HepG2 (cell line): ENCODE measurements at regions not wholly inside any gene's neighbourhood (a gene's known extent, or its start where the extent isn't known, plus 50 kb on each side); places are given as distances from the start of the nearest gene placed in this dataset.

Experiments used
- FOXP1 ChIP-seq, 2 experiments: fragments of 450-650 bp in 1 of 2; IDR thresholded peaks; 2 replicates each; pipeline ENCODE4 v1.6.1; 2017 to 2018; ENCODE audit warnings: antibody characterized with exemption in 1 of 2
- GFI1 ChIP-seq: sonication (generic); formaldehyde crosslinking; IDR thresholded peaks from 2 replicates; pipeline ENCODE4 v1.5.0; 2020; ENCODE audit warnings: missing genetic modification reagents, mild to moderate bottlenecking, borderline replicate concordance
- HMG20A ChIP-seq: IDR thresholded peaks from 2 replicates; pipeline ENCODE4 v1.6.1; 2016; ENCODE audit warnings: borderline replicate concordance
- HNRNPL ChIP-seq: fragments of 200-400 bp; formaldehyde crosslinking; IDR thresholded peaks from 2 replicates; pipeline ENCODE4 v1.6.1; 2017; ENCODE audit warnings: mild to moderate bottlenecking, low read depth, low read length
- JUNB ChIP-seq: sonication (generic); formaldehyde crosslinking; IDR thresholded peaks from 2 replicates; pipeline ENCODE4 v1.8.0; 2022; ENCODE audit warnings: missing genetic modification reagents, mild to moderate bottlenecking, borderline replicate concordance
- KLF16 ChIP-seq, 2 experiments: sonication (generic) in 1 of 2; formaldehyde crosslinking in 1 of 2; IDR thresholded peaks; 2 replicates each; pipeline versions ENCODE4 v1.6.1 to v1.8.0; 2016 to 2023; ENCODE audit warnings: missing genetic modification reagents in 2 of 2, missing compliant biosample characterization in 1 of 2
- NAIF1 ChIP-seq: sonication (generic); formaldehyde crosslinking; IDR thresholded peaks from 2 replicates; pipeline ENCODE4 v1.5.0; 2020; ENCODE audit warnings: mild to moderate bottlenecking, missing genetic modification reagents, borderline replicate concordance
- NFATC3 ChIP-seq: sonication (generic); formaldehyde crosslinking; IDR thresholded peaks from 2 replicates; pipeline ENCODE4 v1.5.1; 2020; ENCODE audit warnings: mild to moderate bottlenecking, missing genetic modification reagents
- NR1H2 ChIP-seq: sonication (generic); formaldehyde crosslinking; IDR thresholded peaks from 2 replicates; pipeline ENCODE4 v1.8.1; 2022; ENCODE audit warnings: low read depth, missing genetic modification reagents, borderline replicate concordance
- NR3C1 ChIP-seq: sonication (generic); formaldehyde crosslinking; IDR thresholded peaks from 2 replicates; pipeline ENCODE4 v1.4.0; 2020; ENCODE audit warnings: missing genetic modification reagents
- PLSCR1 ChIP-seq: sonication (generic); formaldehyde crosslinking; IDR thresholded peaks from 2 replicates; pipeline ENCODE4 v1.5.0; 2020; ENCODE audit warnings: missing genetic modification reagents, mild to moderate bottlenecking, borderline replicate concordance
- POGZ ChIP-seq: sonication (generic); formaldehyde crosslinking; IDR thresholded peaks from 2 replicates; pipeline ENCODE4 v1.4.0; 2020; ENCODE audit warnings: mild to moderate bottlenecking, missing genetic modification reagents
- POLR2AphosphoS5 ChIP-seq: IDR thresholded peaks from 2 replicates; pipeline ENCODE4 v1.6.1; 2012; ENCODE audit warnings: low read depth, low read length
- RAD21 ChIP-seq: fragments of 450-650 bp; formaldehyde crosslinking; IDR thresholded peaks from 2 replicates; pipeline ENCODE4 v1.5.0; 2020; ENCODE audit warnings: mild to moderate bottlenecking
- RELA ChIP-seq: sonication (generic); formaldehyde crosslinking; IDR thresholded peaks from 2 replicates; pipeline ENCODE4 v1.4.0; 2020; ENCODE audit warnings: missing genetic modification reagents
- SALL2 ChIP-seq: sonication (generic); formaldehyde crosslinking; IDR thresholded peaks from 2 replicates; pipeline ENCODE4 v1.8.1; 2023; ENCODE audit warnings: mild to moderate bottlenecking, missing genetic modification reagents, inconsistent platforms
- TARDBP ChIP-seq: sonication (generic); formaldehyde crosslinking; IDR thresholded peaks from 2 replicates; pipeline ENCODE4 v1.8.0; 2022; ENCODE audit warnings: mild to moderate bottlenecking, missing genetic modification reagents
- TRIM22 ChIP-seq: fragments of 450-650 bp; IDR thresholded peaks from 2 replicates; pipeline ENCODE4 v1.6.1; 2017
- ZFP36L1 ChIP-seq: sonication (generic); formaldehyde crosslinking; IDR thresholded peaks from 2 replicates; pipeline ENCODE4 v1.8.0; 2022; ENCODE audit warnings: mild to moderate bottlenecking, missing genetic modification reagents, moderate library complexity
- ZKSCAN8 ChIP-seq: IDR thresholded peaks from 2 replicates; pipeline ENCODE4 v1.6.1; 2016; ENCODE audit warnings: borderline replicate concordance, missing genetic modification reagents, missing compliant biosample characterization
- ZNF235 ChIP-seq: sonication (generic); formaldehyde crosslinking; IDR thresholded peaks from 2 replicates; pipeline ENCODE4 v1.8.1; 2023; ENCODE audit warnings: mild to moderate bottlenecking, missing genetic modification reagents, borderline replicate concordance
- ZNF282 ChIP-seq: fragments of 450-650 bp; IDR thresholded peaks from 2 replicates; pipeline ENCODE4 v1.6.1; 2018; ENCODE audit not compliant: partially characterized antibody
- ZNF317 ChIP-seq: sonication (generic); formaldehyde crosslinking; IDR thresholded peaks from 2 replicates; pipeline ENCODE4 v1.5.0; 2020; ENCODE audit warnings: mild to moderate bottlenecking, missing genetic modification reagents
- ZNF569 ChIP-seq: sonication (generic); formaldehyde crosslinking; IDR thresholded peaks from 2 replicates; pipeline ENCODE4 v1.5.0; 2020; ENCODE audit warnings: mild to moderate bottlenecking, missing genetic modification reagents, moderate library complexity, borderline replicate concordance
- ZNF597 ChIP-seq: sonication (generic); formaldehyde crosslinking; IDR thresholded peaks from 2 replicates; pipeline ENCODE4 v1.5.0; 2020; ENCODE audit warnings: missing genetic modification reagents
- ZNF607 ChIP-seq: sonication (generic); formaldehyde crosslinking; IDR thresholded peaks from 2 replicates; pipeline ENCODE4 v1.5.1; 2020; ENCODE audit warnings: missing genetic modification reagents, mild to moderate bottlenecking, borderline replicate concordance
- ZNF619 ChIP-seq: sonication (generic); formaldehyde crosslinking; IDR thresholded peaks from 2 replicates; pipeline ENCODE4 v1.4.0; 2020; ENCODE audit warnings: mild to moderate bottlenecking, missing genetic modification reagents
- ZNF777 ChIP-seq: sonication (generic); formaldehyde crosslinking; IDR thresholded peaks from 2 replicates; pipeline ENCODE4 v1.4.0; 2020; ENCODE audit warnings: missing genetic modification reagents
- ZNF788 ChIP-seq: sonication (generic); formaldehyde crosslinking; IDR thresholded peaks from 2 replicates; pipeline ENCODE4 v1.5.0; 2020; ENCODE audit warnings: mild to moderate bottlenecking, missing genetic modification reagents, borderline replicate concordance

- 0 out of 2 replicates have a peak, but pooled peaks have one; percentile 45 for TF ChIP-seq ZNF607 (CRISPR knock-in tag)
- peak; percentile 79 for TF ChIP-seq POGZ (CRISPR knock-in tag)
- peak; percentile 38; the same call in 1 of the 2 replicates for TF ChIP-seq ZNF788 (CRISPR knock-in tag)
- TF ChIP-seq TRIM22 = no peak
- peak; percentile 54; the same call in 1 of the 2 replicates for TF ChIP-seq NAIF1 (CRISPR knock-in tag)
- TF ChIP-seq NR1H2 (CRISPR knock-in tag) = no peak
- 0 out of 2 replicates have a peak, but pooled peaks have one; percentile 61 for TF ChIP-seq HNRNPL
- peak; percentile 76; the same call in 1 of the 2 replicates for TF ChIP-seq TARDBP (CRISPR knock-in tag)
- no peak; the same call in 1 of the 2 replicates for TF ChIP-seq JUNB
- TF ChIP-seq RAD21 (CRISPR knock-in tag) = no peak
- TF ChIP-seq ZNF317 = peak; percentile 71
- TF ChIP-seq ZFP36L1 = 0 out of 2 replicates have a peak, but pooled peaks have one; percentile 65
- no peak for TF ChIP-seq NFATC3 (CRISPR knock-in tag)
- TF ChIP-seq PLSCR1 (CRISPR knock-in tag) = no peak
- TF ChIP-seq HMG20A (CRISPR knock-in tag) = peak; percentile 88; the same call in 1 of the 2 replicates
- TF ChIP-seq ZKSCAN8 (CRISPR knock-in tag) = peak; percentile 70; the same call in 1 of the 2 replicates
- TF ChIP-seq ZNF619 (CRISPR knock-in tag) = no peak
- no peak for TF ChIP-seq POLR2AphosphoS5
- TF ChIP-seq FOXP1 (IDR thresholded peaks at IDR 0.05) = 0 out of 2 replicates have a peak, but pooled peaks have one; percentile 47
- peak; percentile 90 for TF ChIP-seq FOXP1 (CRISPR knock-in tag; IDR thresholded peaks at IDR 0.05)
- 0 out of 2 replicates have a peak, but pooled peaks have one; percentile 45 for TF ChIP-seq ZNF569 (CRISPR knock-in tag)
- TF ChIP-seq ZNF282 = no peak
- no peak for TF ChIP-seq SALL2 (CRISPR knock-in tag)
- peak in 1 of 2 experiments; percentile 48; a peak in 1 of 4 replicates for TF ChIP-seq KLF16 (CRISPR knock-in tag; IDR thresholded peaks at IDR 0.05)
- TF ChIP-seq ZNF235 (CRISPR knock-in tag) = no peak
- TF ChIP-seq RELA = peak; percentile 32; the same call in 1 of the 2 replicates
- TF ChIP-seq ZNF597 (CRISPR knock-in tag) = no peak
- TF ChIP-seq GFI1 (CRISPR knock-in tag) = no peak; the same call in 1 of the 2 replicates
- no peak for TF ChIP-seq ZNF777 (CRISPR knock-in tag)
- TF ChIP-seq NR3C1 (CRISPR knock-in tag) = no peak
Measured at GRCh38 chr6:157732416-157733161, 90.5 kb upstream of the SNX9 start (continued).
